GM21737 (cell line): ENCODE measurements at regions not wholly inside any gene's neighbourhood (a gene's known extent, or its start where the extent isn't known, plus 50 kb on each side); places are given as distances from the start of the nearest gene placed in this dataset.

Experiments
- ATAC-seq: cut with Tn5 transposase; IDR thresholded peaks from one replicate; pipeline ENCODE4 v1.9.1; 2021; ENCODE audit warnings: mild to moderate bottlenecking, moderate library complexity; ENCODE audit not compliant: unreplicated experiment

- no peak for ATAC-seq
Measured at GRCh38 chr20:48468571-48468970, 359.2 kb downstream of the PREX1 start.

GRCh38 chr20:48467622-48468021, 360.2 kb downstream of the PREX1 start:
- no peak for ATAC-seq

GRCh38 chr20:48465271-48465670, 362.5 kb downstream of the PREX1 start:
- ATAC-seq: no peak

- no peak for ATAC-seq
Measured at GRCh38 chr20:48463916-48464315, 363.9 kb downstream of the PREX1 start.

- ATAC-seq: no peak
Measured at GRCh38 chr20:48463096-48463720, 364.6 kb downstream of the PREX1 start.

GRCh38 chr20:48461735-48462119, 366.1 kb downstream of the PREX1 start:
- no peak for ATAC-seq

GRCh38 chr20:48461091-48461734, 366.6 kb downstream of the PREX1 start:
- ATAC-seq: no peak

- no peak for ATAC-seq
Measured at GRCh38 chr20:48460681-48461080, 367.1 kb downstream of the PREX1 start.

GRCh38 chr20:48459722-48460395, 367.9 kb downstream of the PREX1 start:
- ATAC-seq: no peak

GRCh38 chr20:48458601-48459385, 369.0 kb downstream of the PREX1 start:
- no peak for ATAC-seq

GRCh38 chr20:48458003-48458377, 369.8 kb downstream of the PREX1 start:
- no peak for ATAC-seq

- ATAC-seq: no peak
Measured at GRCh38 chr20:48457193-48458002, 370.4 kb downstream of the PREX1 start.

GRCh38 chr20:48456366-48457192, 371.2 kb downstream of the PREX1 start:
- ATAC-seq: no peak

- no peak for ATAC-seq
Measured at GRCh38 chr20:48455651-48456365, 372.0 kb downstream of the PREX1 start.

- ATAC-seq: no peak
Measured at GRCh38 chr20:48454671-48455490, 372.9 kb downstream of the PREX1 start.

GRCh38 chr20:48453477-48454093, 374.2 kb downstream of the PREX1 start:
- ATAC-seq: no peak

- no peak for ATAC-seq
Measured at GRCh38 chr20:48451401-48451800, 376.4 kb downstream of the PREX1 start.
